CD4-positive, alpha-beta T cell treated with Interleukin-4 for 4 hours (primary cell): ENCODE measurements at regions not wholly inside any gene's neighbourhood (a gene's known extent, or its start where the extent isn't known, plus 50 kb on each side); places are given as distances from the start of the nearest gene placed in this dataset.

ENCODE experiments used
- DNase-seq: peaks from one replicate; pipeline ENCODE4 v3.0.0-alpha.2; 2020

DNA sequence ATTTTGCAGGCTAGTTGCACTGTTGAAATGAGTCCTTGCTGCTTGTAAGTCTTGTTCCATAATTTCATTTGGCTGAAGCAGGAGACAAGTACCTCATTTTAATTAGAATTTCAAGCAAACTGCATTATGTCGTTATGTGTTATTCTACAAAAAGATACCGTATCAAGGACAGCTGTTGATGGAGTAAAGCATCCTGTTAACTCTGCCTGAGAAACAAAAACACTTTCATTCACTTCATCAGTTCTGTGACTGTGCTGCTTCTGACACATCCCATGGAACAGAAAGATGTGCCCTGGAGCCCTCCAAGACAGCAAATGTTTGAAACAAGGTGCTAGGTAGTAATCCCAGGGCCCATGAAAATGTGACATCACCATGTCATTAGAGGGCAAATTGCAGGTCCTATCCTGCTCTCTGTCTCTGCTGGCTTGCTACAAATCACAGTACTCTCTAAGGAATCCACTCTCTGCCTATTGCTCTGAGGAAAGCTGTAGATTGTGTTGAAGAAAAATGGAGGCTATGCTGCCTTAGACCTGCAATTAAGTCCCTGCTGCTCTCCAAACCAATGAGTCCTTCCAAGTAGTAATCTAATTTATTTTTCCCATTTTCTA lies 209.7 kb upstream of the PARD3B start:
- no peak for DNase-seq

DNA sequence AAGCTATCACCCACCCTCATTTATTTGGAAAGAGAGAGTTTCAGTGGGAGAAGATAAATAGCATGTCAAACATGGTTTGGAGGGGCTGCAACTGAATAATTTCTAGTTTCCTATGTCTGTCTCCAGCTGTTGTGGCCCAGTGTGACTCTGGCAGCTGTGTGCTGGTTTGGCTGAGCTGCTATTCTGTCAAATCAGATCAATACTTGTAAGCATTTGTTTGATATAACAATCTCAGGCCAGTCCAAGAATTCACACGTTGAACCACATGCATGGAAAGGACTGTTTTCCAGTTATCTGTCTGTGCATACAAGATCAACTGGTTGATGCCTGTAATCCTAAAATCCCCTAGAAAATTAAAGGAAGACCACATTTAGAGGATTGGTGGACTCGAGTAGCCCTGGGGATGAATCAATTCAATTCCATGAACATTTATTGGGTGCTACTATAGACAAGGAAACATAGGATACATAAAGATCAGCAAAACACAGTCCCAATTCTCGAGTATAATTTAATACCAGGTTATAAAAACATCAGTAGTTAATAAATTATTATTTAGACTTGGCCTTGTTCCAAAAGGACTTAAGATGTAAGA lies 209.0 kb upstream of the PARD3B start:
- no peak for DNase-seq

DNA sequence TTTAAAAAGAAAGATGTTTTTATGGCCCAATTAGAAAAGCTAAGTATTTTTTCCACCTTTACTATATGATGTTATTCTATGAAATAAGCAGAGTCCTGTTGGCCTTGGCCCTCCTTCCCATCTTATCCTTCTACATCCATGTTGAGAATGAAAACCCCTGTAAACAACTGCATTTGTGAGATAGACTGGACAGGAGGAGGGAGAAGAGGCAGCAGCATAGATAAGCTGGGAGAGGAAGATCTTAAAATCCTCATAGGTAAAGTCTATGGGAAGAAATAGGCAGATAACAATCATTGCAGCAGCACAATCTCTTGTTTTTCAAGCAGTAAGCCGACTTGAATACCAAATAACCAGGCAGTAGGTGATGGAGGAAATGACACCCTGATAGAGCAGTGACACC lies 207.6 kb upstream of the PARD3B start:
- no peak for DNase-seq

DNA sequence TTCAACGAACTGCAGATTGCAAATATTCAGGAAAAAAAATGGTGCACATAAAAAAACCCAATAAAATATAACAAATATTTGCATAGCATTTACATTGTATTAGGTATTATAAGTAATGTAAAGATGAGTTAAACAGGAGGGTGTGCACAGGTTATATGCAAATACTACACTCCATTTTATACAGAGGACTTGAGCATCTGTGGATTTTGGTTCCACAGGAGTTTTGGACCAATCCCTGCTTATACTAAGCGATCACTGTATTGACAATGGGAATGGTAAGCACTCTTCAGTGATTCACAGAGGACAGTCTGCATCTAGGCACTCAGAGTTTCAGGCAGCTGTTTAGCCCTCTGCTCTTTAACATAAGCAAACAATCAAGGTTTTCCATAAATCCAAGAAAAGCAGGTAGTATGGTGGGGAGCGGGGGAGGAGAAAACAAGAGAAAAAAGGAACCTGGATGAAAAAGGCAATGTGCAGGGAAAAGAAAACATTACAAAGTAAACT lies 206.0 kb upstream of the PARD3B start:
- no peak for DNase-seq

DNA sequence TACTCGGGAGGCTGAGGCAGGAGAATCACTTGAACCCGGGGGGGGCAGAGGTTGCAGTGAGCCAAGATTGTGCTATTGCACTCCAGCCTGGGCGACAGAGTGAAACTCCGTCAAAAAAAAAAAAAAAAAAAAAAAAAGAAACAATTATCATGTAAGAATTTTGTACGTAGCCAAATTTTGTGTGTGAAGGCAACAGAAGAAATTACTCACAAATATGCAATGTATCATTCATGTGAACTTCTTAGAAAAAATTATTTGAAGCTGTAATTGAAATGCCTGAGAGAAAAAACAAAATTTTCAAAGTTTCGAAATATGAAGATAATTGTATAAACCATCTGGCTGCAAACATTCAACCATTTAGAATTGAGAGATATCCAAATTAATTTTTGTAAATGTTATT lies 204.8 kb upstream of the PARD3B start:
- DNase-seq = no peak

DNA sequence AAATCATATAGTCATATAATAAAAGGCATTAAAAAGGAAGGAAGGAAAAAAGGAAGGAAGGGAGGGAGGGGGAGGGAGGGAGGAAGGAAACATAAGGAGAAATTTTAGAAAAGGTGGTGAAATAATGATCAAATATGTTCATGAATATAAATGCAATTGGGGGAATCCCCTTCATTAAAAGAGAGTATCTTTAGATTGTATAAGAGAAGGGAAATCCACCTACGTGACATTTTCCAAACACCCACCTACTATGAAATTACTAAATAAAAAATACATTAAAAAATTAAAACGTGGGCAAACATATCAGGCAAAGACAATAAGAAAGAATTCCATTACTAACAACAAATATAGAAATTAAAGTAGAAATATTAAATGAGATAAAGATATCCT lies 203.4 kb upstream of the PARD3B start:
- DNase-seq = no peak

DNA sequence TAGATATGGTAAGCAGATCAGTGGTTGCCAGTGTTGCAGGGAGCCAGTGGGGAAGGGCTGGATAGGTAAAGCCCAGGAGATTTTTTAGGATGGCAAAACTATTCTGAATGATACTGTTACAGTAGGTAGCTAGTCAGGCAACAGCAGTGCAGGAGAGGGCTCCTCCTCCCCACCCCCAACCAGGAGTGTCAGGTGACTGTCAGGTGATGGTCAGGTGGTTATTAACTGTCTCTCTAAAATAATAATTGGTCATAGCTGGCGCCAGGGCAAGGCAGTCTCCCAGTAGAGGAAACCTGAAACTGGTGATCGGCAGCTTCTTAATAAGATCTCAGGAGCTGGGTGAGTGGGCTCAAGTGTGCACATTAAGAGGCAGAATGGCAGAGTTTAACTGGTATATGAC lies 201.6 kb upstream of the PARD3B start:
- DNase-seq = no peak

DNA sequence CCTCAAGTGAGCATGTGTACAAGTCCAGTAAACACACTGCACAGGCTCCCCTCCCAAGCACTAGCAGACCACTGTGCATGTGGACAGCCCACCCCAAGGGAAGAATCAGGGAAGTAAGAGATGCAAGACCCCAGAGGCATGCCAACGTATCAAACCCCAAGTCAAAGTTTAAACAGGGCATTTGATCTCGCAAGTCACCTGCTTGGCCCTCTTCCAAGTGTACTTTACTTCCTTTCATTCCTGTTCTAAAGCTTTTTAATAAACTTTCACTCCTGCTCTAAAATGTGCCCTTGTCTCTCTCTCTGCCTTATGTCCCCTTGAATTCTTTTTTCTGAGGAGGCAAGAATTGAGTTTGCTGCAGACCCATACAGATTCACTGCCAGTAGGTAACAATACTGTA lies 201.2 kb upstream of the PARD3B start:
- DNase-seq = no peak

DNA sequence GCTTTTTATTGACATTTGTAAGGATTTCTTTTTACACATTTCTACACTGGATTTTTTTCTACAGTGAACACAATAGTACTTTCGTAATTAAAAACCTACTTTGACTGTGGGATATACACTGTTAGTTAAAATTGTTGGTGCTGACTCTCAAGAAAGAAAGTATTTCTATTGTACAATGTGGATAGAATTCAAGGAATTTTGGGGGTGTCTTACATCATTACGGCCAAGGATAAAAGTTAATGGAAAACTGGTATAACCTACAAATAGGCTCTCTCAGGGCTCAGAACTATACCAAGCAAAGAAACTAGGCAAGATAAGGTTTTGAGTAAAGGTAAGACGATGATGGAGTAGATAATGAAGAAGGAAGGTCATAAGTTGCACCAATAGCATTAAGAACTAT lies 198.4 kb upstream of the PARD3B start:
- no peak for DNase-seq

DNA sequence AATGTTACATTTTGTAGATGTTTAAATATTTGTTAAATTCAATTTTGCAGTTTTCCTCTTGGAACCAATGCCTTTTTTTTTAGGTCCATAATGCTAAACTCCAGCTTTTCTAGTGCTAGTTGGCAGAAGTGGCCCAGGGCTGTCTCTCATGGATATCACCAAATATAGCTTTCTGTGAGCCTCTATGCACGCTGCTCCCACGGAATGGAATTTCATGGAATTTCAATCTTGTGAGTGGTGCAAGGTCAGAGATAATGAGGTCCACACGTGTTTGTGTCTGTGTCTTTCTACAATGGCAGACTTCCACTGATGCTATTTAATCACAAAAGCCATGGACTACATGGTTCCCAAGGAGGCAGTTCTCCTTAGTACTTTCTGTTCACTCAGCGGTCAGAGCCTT lies 191.5 kb upstream of the PARD3B start:
- no peak for DNase-seq

DNA sequence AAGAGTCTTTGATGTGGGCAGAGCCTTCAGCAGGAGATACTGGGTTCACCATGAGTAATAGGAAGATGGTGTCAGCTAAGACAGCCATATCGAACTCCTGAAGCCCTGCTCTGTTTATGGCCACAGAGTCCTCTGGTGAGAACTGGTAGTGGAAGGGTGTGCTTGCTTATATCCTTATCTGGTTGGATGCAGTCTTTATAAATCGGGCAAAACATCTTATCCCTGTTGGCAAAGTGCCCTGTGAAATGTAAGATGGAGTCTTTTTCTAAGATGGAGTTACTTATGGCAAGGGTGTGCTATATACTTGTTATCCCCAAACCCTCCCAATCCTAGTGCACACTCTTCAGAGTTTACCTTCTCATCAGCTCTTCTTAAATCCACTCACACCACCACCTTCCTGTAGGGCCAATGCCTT lies 190.8 kb upstream of the PARD3B start:
- DNase-seq = no peak

DNA sequence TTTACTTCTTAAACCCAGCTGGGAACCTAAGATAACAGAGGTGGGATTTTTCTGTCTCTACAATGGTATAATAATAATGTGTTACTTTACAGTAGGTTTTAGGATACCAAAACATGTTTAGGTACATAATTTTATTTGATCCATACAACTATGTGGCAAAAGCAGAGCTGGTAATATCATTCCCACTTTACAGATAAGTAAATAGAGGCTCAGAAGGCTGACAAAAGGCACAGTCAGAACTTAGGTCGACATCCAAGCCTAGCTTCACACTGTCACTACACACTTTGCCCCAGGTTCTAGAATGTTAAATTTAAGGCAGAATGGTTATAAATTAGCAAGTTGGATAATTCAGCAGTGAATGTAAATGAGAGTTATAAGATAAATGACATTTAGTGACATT lies 189.6 kb upstream of the PARD3B start:
- DNase-seq = no peak

DNA sequence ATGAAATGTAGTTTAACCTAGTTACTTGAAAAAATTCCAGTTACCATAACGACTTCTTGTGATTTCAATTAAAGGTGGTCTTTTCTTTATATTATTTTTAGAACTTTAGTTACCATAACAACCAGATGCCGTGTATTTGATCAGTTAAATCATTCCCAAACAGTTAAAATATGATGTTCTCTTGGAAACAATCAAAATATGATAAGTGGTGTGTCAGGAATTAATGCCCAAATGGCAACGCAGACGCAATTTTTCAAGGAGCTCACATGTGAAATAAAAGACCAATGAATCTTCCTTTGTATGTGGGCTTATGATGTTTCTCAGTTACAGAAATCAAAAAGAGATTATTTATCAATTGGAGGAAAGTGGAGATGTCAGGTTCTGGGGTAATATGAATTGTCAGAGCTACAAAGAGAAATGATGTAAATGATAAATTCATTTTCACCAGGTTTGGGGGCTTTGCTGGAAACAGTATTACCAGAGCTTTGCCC lies 189.1 kb upstream of the PARD3B start:
- DNase-seq = no peak

DNA sequence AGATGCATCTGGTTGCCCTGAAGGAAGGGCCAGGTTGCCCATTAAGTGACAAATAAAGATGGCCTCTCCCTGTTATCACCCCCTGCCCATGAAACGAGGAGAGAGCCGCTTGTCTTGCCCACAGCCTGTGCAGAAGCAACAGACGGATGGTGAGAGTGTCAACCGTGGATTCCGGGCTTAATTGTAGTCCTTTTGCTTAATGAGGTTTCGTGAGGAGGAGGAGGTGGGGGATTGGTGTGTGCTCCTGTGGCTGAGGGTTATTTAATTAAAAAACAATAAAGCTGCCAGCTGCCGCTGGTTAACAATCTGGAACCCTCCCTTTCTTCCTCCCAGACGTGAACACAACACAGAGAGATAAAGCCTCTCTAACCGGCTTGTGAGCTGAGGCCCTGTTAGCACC lies 188.0 kb upstream of the PARD3B start:
- no peak for DNase-seq

DNA sequence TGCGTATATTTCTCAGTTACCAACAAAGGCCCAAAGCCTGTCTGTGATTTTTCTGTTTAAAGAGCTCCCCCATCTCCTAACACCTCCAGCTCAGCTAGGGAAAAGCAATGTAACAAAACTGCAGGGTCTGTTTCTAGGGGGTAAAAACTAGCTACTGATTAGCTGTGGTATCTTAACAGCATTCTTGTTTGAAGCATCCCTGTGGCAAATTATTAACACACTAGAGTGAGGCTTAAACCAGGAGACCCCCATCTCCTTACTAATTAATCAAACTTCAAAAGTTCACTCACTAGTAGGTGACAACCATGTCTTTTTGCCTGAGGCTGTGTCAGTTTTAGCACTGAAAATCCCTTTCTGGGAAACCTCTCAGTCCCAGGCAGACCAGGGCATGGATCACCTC lies 186.2 kb upstream of the PARD3B start:
- DNase-seq = no peak

DNA sequence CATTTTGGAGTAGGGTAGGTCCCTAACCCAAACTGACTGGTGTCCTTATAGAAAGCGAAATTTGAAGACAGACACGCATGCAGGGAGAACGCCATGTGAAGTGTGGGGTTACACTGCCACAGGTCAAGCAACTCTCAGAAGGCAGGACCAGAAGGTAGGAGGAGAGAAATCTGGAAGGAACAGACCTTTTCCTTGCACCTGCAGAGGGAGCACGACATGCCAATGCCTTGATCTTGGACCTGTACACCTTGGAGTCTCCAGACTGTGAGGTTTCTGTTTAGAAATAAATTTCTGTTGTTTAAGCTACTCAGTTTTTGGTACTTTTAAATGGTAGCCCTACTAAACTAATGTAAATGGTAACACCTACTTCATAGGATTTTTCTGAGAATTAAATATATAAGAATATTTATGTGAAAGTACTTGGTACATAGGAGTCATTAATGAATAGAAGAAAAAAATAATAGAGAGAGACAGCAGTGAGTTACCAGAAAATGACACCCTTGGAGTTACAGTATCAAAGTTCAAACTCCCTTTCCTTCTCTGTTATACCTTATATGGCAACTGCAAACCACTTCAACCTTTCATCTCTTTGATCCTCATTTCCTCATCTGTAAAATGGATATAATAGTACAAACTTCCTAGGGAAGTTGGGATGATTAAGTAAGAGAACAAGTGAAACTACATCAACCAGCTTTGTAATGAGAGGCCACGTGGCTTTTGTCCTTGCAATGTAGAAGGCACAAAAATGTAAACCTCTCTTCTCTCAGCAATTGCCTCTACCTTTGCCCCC lies 184.9 kb upstream of the PARD3B start:
- DNase-seq = no peak

DNA sequence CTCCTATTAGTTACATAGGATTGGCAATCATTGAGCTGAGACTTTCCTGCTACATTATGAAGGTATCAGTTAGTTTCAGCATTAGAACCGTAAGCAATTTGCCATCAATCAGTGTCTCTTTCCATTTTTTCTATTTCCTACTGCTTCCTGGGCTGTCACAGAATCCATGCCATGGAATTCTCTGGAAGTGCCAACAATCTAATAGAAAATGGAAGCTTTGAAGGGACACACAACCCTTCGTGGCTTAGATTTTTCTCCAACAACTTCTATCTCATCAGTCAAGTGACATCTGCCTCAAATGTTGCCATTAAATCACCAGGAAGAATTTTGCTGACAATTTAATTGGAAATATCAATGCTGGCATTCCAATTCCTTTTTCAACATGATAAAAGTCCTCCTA lies 183.5 kb upstream of the PARD3B start:
- DNase-seq = no peak

DNA sequence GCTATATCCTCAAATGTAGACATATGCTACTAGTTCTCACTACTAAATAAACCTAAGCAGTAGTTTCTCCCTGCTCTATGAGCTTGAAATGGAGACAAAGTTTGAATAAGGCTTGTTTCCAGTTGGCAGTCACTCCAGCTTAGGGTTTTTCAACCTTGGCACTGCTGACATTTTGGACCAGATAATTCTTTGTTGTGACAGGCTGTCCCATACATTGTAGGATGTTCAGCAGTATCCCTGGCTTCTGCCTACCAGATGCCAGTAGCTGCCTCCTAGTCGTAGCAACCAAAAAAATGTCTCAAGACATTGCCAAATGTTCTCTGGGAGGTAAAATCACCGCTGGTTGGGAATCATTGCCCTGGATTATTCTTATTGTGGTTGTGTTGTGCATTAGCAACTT lies 182.7 kb upstream of the PARD3B start:
- no peak for DNase-seq

DNA sequence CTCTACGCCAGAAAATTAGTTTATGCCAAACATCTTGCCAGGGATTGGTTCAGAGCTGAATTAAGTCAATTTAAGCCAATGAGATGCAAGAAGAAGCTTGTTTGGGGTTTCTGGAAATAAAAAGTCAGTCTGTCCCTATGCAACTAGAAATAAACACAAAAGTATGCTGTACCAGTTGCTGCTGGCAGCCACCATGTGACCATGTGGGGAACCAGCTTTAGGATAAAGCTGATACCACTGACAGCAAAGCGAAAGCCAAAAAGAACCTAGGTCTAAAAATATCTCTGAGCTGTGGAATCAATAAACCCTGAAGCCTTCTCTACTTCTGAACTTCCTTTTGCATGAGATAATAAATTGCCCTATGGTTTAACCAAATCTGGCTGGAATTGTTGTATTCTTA lies 181.8 kb upstream of the PARD3B start:
- no peak for DNase-seq

DNA sequence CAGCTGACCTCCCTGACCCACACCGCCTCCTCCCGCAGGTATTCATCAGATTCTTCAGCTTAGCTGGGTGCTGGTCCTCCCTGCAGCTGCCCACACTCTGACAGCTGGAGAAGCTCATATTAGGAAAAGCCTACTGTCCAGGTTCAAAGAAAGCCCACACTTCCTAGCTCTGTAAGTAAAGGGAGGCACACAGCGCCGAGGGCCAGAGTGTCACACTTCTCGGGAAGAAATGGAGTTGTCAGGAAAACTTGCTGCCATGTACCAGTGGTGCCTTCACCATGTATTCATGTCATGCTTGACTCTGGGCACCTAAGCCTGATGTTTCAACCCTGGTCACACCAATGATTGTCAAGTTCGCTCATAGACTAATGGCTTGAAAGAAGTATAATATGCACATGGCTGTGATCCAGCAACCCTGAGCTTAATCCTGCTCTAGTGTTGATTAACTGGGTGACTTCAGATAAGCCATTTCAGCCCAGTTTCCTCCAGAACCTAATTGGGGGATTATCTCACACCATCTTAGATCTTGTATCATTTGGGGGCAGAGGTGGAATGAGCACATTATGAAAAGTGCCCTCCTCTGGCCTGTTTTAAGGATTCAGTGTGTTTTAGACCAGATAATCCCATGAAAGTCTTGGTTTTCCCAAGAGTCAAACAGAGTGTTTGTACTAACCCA lies 180.3 kb upstream of the PARD3B start:
- DNase-seq = no peak

DNA sequence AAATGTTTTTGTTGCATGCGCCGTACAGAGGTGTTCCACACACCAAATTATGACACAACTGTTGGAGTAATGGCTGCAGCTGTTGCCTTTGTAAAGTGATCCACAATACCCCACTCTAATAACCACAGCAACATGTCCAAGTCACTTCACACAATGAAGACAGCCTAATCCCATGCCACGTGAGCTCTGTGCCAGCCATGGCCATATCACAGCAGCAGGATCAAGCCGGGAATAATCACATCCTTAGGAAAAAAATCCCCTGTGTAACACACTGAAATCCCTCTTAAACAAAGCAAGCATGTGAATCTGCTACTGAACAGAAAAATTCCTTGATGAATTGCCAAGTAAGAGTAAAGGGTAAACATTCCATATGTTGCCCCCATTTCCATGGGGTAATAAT lies 179.5 kb upstream of the PARD3B start:
- DNase-seq = no peak

DNA sequence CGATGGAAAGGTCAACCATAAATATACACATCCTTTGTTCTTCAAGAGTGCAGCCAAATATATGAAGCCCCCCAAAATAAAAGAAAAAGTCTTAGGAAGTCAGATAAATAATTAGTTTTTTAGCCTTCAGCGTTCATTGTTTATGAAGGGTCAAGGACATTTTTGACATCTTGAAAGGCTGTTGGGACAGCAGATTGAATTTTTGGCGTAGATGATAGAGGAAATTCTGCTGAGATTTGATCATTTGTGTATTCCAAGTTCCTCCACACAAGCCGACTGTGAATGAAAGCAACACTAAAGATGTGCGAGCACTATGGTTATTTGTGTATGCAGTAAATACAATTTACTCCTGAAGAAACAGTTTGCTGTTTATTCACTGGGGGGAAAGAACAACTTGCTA lies 177.8 kb upstream of the PARD3B start:
- DNase-seq = no peak

DNA sequence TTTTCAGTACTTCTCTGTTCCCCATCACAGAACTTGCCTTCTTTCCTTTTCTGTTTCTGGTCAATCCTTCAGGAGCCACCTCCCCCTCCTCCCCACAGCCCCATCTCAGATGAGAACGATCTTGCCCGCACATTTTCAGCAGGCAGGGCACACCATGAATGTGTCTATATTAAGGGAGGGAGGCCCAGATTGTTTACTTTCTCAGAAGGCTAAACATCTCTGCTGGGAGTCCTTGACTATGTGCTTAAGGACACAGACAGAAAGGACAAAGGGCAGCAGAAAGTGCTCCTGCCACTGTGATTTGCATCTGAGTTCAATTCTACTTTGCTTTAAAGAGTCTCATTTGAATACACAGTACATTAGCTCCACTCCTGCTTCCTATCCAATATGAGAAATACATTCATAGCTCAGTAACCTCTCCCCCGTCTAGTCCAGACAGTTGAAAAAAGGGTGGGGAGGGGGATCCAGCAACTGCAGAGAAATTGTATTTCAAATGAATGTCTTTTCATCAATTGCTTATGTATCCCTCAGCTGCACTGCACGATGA lies 175.0 kb upstream of the PARD3B start:
- no peak for DNase-seq
